Esophagus mucosa (tissue), 1 donor: ENCODE measurements at regions not wholly inside any gene's neighbourhood (a gene's known extent, or its start where the extent isn't known, plus 50 kb on each side); places are given as distances from the start of the nearest gene placed in this dataset.
"Not testable (repeated sequence)": the region's sequence is repeated elsewhere in the genome, so short reads cannot be mapped to it uniquely, and the experiment has no call there.

Experiments
- ATAC-seq: fragments of 200-7000 bp; cut with Tn5 transposase; one replicate; pipeline ENCODE4 v1.9.1; 2020
- donor health status: DM: yes; HTN: yes; CAD: no.

- no peak for ATAC-seq
Measured at GRCh38 chr7:9226500-9226899, 793.1 kb downstream of the NXPH1 start.

DNA sequence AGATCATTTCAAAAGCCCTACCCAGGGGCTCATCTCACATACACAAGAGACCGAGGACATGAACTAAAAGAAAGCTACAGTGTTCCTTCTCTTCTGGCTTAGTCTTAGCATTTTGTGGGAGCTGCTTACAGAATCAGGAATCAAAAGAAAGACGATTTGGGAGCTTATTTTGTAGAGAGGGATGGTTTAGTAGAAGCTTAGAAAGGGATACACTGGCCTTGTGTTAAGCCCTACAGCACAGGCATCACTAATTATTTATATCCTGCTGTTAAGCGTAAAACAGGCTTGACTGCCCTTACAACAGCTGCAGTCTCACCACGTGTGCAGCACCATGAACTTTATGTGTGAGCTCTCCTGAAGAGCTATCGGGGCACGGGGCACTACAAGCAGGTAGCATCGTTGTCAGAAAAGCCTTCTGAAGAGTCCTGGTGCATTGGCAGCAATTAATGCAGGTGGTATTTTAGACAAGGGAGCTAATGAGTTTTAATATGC lies 798.3 kb downstream of the NXPH1 start:
- ATAC-seq: no peak

GRCh38 chr7:9240001-9240400 lies 806.6 kb downstream of the NXPH1 start:
- no peak for ATAC-seq

GRCh38 chr7:9241826-9242225 lies 808.4 kb downstream of the NXPH1 start:
- ATAC-seq: no peak

DNA sequence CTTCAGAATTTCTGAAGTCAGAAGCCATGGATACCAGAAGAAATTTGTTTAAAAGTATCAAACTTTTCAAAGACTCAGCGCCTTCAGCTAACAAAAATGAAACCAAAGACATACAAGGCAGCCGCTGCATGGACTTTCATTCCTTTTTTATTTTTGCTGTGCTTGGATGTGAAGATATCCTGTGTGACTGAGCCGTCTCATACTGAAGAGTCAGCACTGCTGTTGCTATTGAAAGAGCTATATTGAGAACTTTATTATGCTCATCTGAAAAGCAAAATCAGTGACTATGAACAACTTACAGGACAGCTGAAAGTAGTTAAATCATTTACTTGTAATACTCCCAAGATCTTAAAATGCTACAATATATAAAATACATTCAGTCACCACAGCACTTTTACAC lies 809.2 kb downstream of the NXPH1 start:
- ATAC-seq: no peak

GRCh38 chr7:9250876-9251275 lies 817.5 kb downstream of the NXPH1 start:
- ATAC-seq: no peak

- no peak for ATAC-seq
Measured at GRCh38 chr7:9264395-9264794, 831.0 kb downstream of the NXPH1 start.

GRCh38 chr7:9280088-9280487 lies 846.7 kb downstream of the NXPH1 start:
- no peak for ATAC-seq

- no peak for ATAC-seq
Measured at GRCh38 chr7:9283246-9283645, 849.8 kb downstream of the NXPH1 start.

- no peak for ATAC-seq
Measured at GRCh38 chr7:9302436-9302835, 869.0 kb downstream of the NXPH1 start.

GRCh38 chr7:9307131-9307530 lies 873.7 kb downstream of the NXPH1 start:
- no peak for ATAC-seq

- no peak for ATAC-seq
Measured at GRCh38 chr7:9324513-9324912, 891.1 kb downstream of the NXPH1 start.

- no peak for ATAC-seq
Measured at GRCh38 chr7:9328296-9328695, 894.9 kb downstream of the NXPH1 start.

- no peak for ATAC-seq
Measured at GRCh38 chr7:9349625-9350024, 916.2 kb downstream of the NXPH1 start.

DNA sequence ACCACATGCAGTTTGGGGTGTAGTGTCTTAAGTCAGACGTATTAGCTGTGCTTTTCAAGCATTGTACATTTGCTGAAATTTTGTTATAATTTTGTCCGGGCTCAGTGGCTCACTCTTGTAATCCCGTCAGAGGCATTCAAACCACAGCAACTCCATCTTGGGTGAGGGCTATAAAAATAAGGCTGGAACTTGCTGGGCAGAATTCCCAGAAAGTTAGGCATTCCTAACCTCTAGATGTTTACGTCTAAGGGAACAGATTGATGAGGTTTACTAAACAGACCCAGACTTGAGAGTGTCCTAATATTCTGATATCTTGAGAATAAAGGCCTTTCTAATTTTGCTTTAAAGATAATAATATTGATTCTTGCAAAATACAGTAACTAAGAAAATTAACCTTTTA lies 957.8 kb downstream of the NXPH1 start:
- ATAC-seq: no peak

DNA sequence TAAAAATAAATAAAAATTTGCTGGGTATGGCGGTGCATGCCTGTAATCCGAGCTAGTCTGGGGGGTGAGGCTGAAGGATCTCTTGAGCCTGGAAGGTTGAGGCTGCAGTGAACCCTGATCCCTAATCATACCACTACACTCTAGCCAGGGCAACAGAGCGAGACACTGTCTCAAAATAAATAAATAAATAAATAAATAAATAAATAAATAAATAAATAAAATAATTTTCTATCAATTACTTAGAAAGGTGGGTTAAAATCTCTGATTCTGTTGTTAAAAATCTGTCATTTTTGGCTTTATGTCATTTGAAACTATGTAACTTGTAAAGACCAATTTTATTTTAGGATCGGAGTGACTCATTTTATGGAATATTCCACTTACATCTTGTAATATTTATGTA lies 958.6 kb downstream of the NXPH1 start:
- ATAC-seq: no peak

GRCh38 chr7:9404386-9404785 lies 971.0 kb downstream of the NXPH1 start:
- ATAC-seq: not testable (repeated sequence)

- no peak for ATAC-seq
Measured at GRCh38 chr7:9407816-9408215, 974.4 kb downstream of the NXPH1 start.

GRCh38 chr7:9453521-9453920 lies 1020.1 kb downstream of the NXPH1 start:
- no peak for ATAC-seq

GRCh38 chr7:9488555-9488954 lies 1055.1 kb downstream of the NXPH1 start:
- ATAC-seq: no peak

DNA sequence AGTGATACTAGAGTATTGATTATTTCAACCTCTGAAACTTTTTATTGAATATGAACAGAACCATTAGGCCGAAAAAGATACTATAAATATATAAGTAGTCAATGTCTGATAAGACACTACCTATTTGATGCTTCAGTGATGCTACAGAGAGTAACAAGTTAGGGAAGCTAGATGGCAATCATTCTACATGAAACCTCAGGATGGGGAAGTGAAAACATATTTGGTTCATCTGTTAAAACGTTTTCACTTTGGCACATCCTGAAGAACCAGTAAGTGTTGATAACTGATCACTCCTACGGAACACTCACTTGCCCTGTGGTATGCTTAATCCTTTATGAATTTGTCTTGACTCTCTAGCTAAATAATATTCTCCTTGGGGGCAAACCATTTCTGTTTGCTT lies 1064.9 kb downstream of the NXPH1 start:
- ATAC-seq: no peak

DNA sequence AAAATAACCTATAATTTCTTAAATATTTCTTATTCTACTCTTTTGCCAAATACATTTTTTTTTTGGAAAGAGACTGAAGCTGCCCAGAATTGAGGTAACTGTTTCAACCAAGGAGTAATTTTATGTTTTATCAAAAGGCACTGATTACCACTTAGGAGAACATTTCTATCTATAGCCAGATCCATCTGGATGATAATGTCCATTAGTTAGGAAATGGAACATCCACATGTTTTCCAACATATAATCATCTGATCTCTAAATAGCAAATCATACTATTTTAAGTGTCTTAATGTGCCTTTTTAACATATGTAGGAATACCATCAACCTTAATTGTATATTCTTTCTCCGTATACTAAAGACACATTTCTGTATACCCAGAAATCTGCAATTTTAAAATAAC lies 1068.9 kb downstream of the NXPH1 start:
- ATAC-seq: no peak

- no peak for ATAC-seq
Measured at GRCh38 chr7:9504678-9505077, 1071.3 kb downstream of the NXPH1 start.

DNA sequence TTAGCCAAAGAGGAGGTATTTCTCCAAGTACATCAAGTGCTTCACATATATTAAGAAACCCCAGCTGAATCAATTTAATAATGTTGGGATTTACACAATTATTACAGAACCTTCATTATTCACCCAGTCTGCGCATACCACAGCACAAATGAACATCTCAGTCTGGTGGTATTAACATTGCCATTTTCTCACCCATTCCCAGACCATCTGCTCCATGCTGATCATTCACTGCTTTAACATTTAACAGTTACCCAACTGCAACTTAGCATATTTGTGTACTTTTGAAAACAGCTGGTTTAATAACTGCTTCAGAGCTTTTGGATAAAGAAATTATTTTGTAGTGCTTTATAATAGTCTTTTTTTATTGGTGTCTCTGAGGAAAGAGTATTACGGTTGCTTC lies 1072.1 kb downstream of the NXPH1 start:
- no peak for ATAC-seq

DNA sequence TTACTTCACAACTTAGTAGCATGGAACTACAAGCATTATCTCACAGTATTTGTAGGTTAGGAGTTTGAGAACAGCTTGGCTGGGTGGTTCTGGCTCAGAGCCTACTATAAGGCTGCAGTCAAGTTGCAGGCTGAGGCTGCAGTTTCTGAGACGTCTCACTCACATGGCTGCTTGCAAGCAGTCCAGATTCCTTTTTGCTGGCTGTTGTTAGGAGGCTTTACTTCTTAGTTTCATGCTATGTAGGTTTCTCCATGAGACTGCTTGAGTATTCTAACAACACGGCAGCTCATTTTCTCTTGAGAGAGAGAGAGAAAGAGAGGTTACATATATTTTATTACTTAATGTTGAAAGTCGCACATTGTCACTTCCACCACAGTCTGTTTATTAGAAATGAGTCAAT lies 1073.9 kb downstream of the NXPH1 start:
- ATAC-seq: no peak

DNA sequence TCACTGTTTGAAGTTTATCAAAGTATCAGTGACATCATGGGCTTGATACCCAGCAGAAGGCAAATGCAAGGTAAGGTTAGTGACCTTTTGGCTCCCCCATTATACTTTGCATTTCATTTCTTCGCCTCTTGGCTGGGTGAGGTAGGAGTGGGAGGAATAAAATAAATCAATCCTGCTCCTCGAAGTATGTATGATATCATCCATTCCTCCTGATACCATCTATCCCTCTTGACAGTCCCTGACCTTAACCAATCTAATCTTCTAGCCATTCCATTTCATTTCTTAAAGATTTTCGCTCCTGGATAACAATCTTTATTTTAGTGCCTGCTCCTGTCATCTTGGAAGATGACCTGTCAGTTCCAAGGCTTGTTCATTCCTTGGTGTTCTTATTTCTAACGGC lies 1083.3 kb downstream of the NXPH1 start:
- ATAC-seq: no peak
